DOHH2 (cell line): ENCODE measurements at regions not wholly inside any gene's neighbourhood (a gene's known extent, or its start where the extent isn't known, plus 50 kb on each side); places are given as distances from the start of the nearest gene placed in this dataset.
"Not testable (repeated sequence)": the region's sequence is repeated elsewhere in the genome, so short reads cannot be mapped to it uniquely, and the experiment has no call there.

Source experiments
- H3F3A ChIP-seq: fragments of 200-600 bp; sonication (generic), shearing (Covaris generic); 2 replicates; pipeline ENCODE4 v1.6.0; 2016; ENCODE audit warnings: antibody characterized with exemption, mild to moderate bottlenecking; ENCODE audit not compliant: control insufficient read depth, insufficient read depth
- H3K27ac ChIP-seq: fragments of 200-600 bp; sonication (generic); 2 replicates; pipeline ENCODE4 v1.5.1; 2014; ENCODE audit warnings: low read depth, mild to moderate bottlenecking, low read length, moderate library complexity
- H3K27me3 ChIP-seq: fragments of 200-600 bp; sonication (generic); 2 replicates; pipeline ENCODE4 v1.6.1; 2014; ENCODE audit warnings: mild to moderate bottlenecking, low read length, mixed read lengths; ENCODE audit not compliant: control insufficient read depth
- H3K36me3 ChIP-seq: fragments of 200-600 bp; sonication (generic); 2 replicates; pipeline ENCODE4 v1.6.1; 2014; ENCODE audit warnings: mild to moderate bottlenecking, low read length, moderate library complexity, mixed read lengths; ENCODE audit not compliant: control insufficient read depth
- H3K4me1 ChIP-seq: fragments of 200-600 bp; sonication (generic); 2 replicates; pipeline ENCODE4 v1.6.1; 2014; ENCODE audit warnings: mild to moderate bottlenecking, low read length, mixed read lengths; ENCODE audit not compliant: control insufficient read depth
- H3K4me2 ChIP-seq: fragments of 200-600 bp; sonication (generic); 2 replicates; pipeline ENCODE4 v1.6.0; 2014; ENCODE audit warnings: mild to moderate bottlenecking, low read length, moderate library complexity
- H3K4me3 ChIP-seq: fragments of 200-600 bp; sonication (generic); 2 replicates; pipeline ENCODE4 v1.5.1; 2014; ENCODE audit warnings: mild to moderate bottlenecking, low read length, mixed read lengths
- H3K79me2 ChIP-seq: fragments of 200-600 bp; sonication (generic); 2 replicates; pipeline ENCODE4 v1.6.1; 2014; ENCODE audit warnings: mild to moderate bottlenecking, low read length, mixed read lengths; ENCODE audit not compliant: control insufficient read depth
- H3K9me2 ChIP-seq: fragments of 200-600 bp; sonication (generic); replicated peaks from 2 replicates; pipeline ENCODE4 v1.6.1; 2014; ENCODE audit warnings: mild to moderate bottlenecking, low read length, mixed read lengths; ENCODE audit not compliant: control insufficient read depth
- H3K9me3 ChIP-seq: fragments of 200-600 bp; sonication (generic); 2 replicates; pipeline ENCODE4 v1.6.1; 2014; ENCODE audit warnings: antibody characterized with exemption, low read length, mixed read lengths; ENCODE audit not compliant: control insufficient read depth, insufficient read depth
- H4K20me1 ChIP-seq: fragments of 200-600 bp; sonication (generic); 2 replicates; pipeline ENCODE4 v1.6.0; 2014; ENCODE audit warnings: low read depth, mild to moderate bottlenecking, antibody characterized with exemption, low read length, moderate library complexity; ENCODE audit not compliant: control insufficient read depth, insufficient read depth
- EZH2phosphoT487 ChIP-seq: fragments of 200-600 bp; sonication (generic); IDR thresholded peaks from 2 replicates; pipeline ENCODE4 v1.6.1; 2017; ENCODE audit warnings: borderline replicate concordance, mild to moderate bottlenecking, antibody characterized with exemption, low read length, moderate library complexity, mixed read lengths
- TF ChIP-seq, protein P1 (sequence below): fragments of 200-600 bp; sonication (generic); IDR thresholded peaks from one replicate; pipeline ENCODE4 v1.5.1; 2014; ENCODE audit warnings: antibody characterized with exemption, mild to moderate bottlenecking, low read depth, low read length; ENCODE audit not compliant: poor library complexity, severe bottlenecking

DNA sequence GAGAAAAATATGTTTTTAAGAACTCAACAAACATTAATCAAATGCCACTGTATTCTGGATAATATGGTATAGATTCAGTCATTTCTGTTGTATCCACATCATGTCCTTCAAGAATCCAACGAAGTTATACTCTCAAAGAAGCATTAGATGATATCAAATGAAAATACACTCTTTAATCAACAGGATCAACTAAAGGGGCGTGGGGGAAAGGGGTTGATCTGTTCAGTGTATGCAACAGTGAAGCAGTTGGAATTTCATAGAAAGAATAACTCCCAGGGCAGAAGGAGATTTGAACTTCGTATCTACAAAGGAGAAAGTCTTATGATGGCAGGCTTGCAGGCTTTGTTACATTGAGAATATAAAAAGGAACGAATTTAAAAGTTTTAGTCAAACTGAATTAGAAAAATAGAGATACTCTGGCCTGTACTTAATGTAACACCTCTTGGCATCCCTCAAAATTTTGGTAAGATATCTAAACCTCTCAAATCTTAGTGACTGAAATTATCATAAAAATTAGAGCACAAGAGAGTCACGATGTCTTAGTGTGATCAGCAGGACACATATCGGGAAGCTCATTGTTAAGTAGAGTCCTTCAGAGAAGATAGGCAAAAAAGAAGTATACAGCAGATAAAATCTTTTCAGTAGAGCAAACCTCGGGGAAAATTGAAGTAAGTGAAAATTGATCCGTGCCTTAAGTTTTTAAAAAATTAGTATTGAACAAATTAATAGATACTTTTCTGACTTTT is 431.4 kb downstream of the KCNJ18 start:
- Histone ChIP-seq H3K9me3 (no peaks in the 10 kb centered on the region), H3K4me1 (no peaks in the 10 kb centered on the region), H3K27ac (no peak overlapping the region), H3K4me3 (no peak overlapping the region), H3K27me3 (no peaks in the 10 kb centered on the region), H3K79me2 (no peaks in the 10 kb centered on the region), H3K9me2 (no peaks in the 10 kb centered on the region), H4K20me1 (no peaks in the 10 kb centered on the region), H3K4me2 (no peak overlapping the region), H3K36me3 (no peaks in the 10 kb centered on the region), H3F3A (no peaks in the 10 kb centered on the region)
- no peak for TF ChIP-seq EZH2phosphoT487
- TF ChIP-seq, protein P1, sequence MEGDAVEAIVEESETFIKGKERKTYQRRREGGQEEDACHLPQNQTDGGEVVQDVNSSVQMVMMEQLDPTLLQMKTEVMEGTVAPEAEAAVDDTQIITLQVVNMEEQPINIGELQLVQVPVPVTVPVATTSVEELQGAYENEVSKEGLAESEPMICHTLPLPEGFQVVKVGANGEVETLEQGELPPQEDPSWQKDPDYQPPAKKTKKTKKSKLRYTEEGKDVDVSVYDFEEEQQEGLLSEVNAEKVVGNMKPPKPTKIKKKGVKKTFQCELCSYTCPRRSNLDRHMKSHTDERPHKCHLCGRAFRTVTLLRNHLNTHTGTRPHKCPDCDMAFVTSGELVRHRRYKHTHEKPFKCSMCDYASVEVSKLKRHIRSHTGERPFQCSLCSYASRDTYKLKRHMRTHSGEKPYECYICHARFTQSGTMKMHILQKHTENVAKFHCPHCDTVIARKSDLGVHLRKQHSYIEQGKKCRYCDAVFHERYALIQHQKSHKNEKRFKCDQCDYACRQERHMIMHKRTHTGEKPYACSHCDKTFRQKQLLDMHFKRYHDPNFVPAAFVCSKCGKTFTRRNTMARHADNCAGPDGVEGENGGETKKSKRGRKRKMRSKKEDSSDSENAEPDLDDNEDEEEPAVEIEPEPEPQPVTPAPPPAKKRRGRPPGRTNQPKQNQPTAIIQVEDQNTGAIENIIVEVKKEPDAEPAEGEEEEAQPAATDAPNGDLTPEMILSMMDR = no peak

DNA sequence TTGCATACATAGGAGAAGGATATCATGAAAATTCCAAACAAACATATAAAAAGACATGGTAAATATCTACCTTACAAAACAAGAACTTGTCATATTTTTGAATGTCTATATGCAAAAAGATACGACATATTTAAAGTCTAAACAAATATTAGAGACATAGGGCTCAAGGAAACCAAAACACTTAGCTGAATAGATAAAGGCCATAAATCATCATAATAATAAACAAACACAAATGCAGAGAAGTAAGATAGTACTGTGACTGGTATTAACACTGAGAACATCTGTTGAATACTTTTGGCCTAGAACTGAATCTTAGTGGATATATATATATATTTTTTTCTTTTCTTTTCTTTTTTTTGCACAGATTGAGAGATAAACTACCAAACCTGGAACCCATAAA is 435.8 kb downstream of the KCNJ18 start:
- H3K9me3 ChIP-seq = peaks cover 4% of the 10 kb centered on the region; the same call in 1 of the 2 replicates
- TF ChIP-seq, protein P1 = no peak
- no peak for TF ChIP-seq EZH2phosphoT487
- no peak overlapping the region for H3K27ac ChIP-seq
- no peaks in the 10 kb centered on the region for H3F3A ChIP-seq
- H4K20me1 ChIP-seq = no peaks in the 10 kb centered on the region
- H3K27me3 ChIP-seq = no peaks in the 10 kb centered on the region
- H3K36me3 ChIP-seq = no peaks in the 10 kb centered on the region
- H3K4me2 ChIP-seq = no peak overlapping the region
- H3K4me3 ChIP-seq = no peak overlapping the region
- no peaks in the 10 kb centered on the region for H3K79me2 ChIP-seq
- H3K9me2 ChIP-seq = no peaks in the 10 kb centered on the region
- H3K4me1 ChIP-seq = no peaks in the 10 kb centered on the region

DNA sequence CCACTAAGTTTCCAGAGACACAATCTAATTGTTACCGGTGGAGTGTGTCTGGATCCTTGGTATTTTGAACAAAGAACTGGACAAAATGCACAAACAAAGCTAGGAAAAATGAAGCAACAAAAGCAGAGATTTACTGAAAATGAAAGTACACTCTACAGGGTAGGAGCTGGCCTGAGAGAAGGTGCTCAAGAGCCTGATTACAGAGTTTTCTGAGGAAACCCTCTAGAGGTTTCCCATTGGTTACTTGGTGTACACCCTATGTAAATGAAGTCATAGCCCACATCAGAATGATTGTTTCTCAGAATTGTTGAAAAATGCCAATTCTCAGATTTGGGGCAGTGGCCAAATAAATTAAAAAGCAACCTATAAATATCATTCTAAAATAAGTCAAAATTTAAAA is 436.4 kb downstream of the KCNJ18 start:
- no peak overlapping the region for H3K4me2 ChIP-seq
- no peaks in the 10 kb centered on the region for H3F3A ChIP-seq
- H3K9me2 ChIP-seq = no peaks in the 10 kb centered on the region
- no peaks in the 10 kb centered on the region for H4K20me1 ChIP-seq
- H3K4me3 ChIP-seq = no peak overlapping the region
- H3K36me3 ChIP-seq = no peaks in the 10 kb centered on the region
- no peaks in the 10 kb centered on the region for H3K27me3 ChIP-seq
- peaks cover 6% of the 10 kb centered on the region; the same call in 1 of the 2 replicates for H3K9me3 ChIP-seq
- no peaks in the 10 kb centered on the region for H3K4me1 ChIP-seq
- H3K27ac ChIP-seq = no peak overlapping the region
- TF ChIP-seq, protein P1 = no peak
- no peak for TF ChIP-seq EZH2phosphoT487
- H3K79me2 ChIP-seq = no peaks in the 10 kb centered on the region

DNA sequence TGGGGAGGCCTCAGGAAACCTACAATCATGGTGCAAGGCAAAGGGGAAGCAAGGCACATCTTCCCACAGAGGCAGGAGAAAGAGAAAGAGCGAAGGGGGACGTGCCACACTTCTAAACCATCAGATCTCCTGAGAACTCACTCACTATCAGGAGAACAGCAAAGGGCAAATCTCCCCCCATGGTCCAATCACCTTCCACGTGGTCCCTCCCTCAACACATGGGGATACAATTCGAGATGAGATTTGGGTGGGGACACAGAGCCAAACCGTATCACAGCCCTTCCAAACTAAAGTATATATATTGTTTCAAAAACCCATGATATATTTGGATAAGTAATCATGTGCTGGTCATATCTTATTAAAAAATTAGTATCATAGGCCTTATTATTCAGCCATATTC is 437.6 kb downstream of the KCNJ18 start:
- H3K4me1 ChIP-seq, H3K79me2 ChIP-seq, H3K27me3 ChIP-seq, H3K4me3 ChIP-seq, H3K4me2 ChIP-seq, H4K20me1 ChIP-seq, H3K27ac ChIP-seq, H3K9me3 ChIP-seq, H3F3A ChIP-seq, H3K9me2 ChIP-seq, H3K36me3 ChIP-seq: not testable (repeated sequence)
